ENCODE measurements at regions not wholly inside any gene's neighbourhood (a gene's known extent, or its start where the extent isn't known, plus 50 kb on each side); places are given as distances from the start of the nearest gene placed in this dataset.

DNA sequence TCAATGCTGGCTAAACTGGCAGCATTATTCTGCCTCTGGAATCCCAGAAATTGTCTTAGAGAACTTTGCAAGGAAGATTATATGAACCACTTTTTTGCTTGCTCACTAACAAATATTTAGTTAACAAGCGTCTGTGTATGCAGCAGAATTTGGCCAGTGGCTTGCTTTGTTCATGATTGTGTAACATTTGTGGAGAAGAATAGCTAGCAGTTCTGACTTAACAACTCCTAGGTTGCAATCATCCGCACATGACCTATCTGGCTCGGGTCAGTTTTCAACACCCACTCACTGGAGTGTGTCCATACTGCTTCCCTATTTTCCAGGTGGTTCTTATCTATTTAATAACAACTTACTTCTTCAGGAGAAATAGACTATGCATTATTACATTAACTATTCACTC, 98.5 kb downstream of the SNX18 start:
- no peak overlapping the region for H3K27ac ChIP-seq
- peak; percentile 79 to 81 for ATAC-seq
- no peaks in the 10 kb centered on the region for H3K4me1 ChIP-seq

DNA sequence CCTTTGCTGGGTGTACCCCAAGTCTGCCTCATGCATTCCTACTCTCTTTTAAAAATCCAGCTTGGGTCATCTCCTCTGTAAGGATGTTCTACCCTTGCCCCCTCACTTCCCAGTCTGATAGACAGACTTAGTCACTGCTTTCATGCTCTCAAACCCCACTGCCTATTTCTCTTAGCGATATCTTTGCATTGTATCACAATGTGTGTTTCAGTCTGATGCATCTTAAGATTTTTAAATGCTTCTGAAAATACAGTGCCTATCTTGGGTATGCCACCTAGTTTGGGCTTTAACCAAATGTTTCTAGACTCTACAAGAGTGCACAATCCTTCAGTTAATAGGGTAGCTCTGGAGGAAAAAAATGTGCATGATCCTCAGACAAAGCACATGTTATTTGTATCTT, 97.8 kb downstream of the SNX18 start:
- intact Hi-C loops (cut with DNase I; ENCODE audit: low total_unique reads) (no loop called here), in situ Hi-C loops (cut with MboI; ENCODE audit: low sequenced_read_pairs in 4 of 4) (no loop called here)
- Histone ChIP-seq H3K27ac (no peak overlapping the region), H3K36me3 (no peaks in the 10 kb centered on the region), H3K4me3 (no peak overlapping the region), H3K9me3 (no peaks in the 10 kb centered on the region), H3K4me1 (no peaks in the 10 kb centered on the region), H3K27me3 (no peaks in the 10 kb centered on the region)
- DNase-seq (no peak), ATAC-seq (no peak)
- no peak for TF ChIP-seq POLR2A (IDR thresholded peaks at IDR 0.05)
- TF ChIP-seq, protein P1, sequence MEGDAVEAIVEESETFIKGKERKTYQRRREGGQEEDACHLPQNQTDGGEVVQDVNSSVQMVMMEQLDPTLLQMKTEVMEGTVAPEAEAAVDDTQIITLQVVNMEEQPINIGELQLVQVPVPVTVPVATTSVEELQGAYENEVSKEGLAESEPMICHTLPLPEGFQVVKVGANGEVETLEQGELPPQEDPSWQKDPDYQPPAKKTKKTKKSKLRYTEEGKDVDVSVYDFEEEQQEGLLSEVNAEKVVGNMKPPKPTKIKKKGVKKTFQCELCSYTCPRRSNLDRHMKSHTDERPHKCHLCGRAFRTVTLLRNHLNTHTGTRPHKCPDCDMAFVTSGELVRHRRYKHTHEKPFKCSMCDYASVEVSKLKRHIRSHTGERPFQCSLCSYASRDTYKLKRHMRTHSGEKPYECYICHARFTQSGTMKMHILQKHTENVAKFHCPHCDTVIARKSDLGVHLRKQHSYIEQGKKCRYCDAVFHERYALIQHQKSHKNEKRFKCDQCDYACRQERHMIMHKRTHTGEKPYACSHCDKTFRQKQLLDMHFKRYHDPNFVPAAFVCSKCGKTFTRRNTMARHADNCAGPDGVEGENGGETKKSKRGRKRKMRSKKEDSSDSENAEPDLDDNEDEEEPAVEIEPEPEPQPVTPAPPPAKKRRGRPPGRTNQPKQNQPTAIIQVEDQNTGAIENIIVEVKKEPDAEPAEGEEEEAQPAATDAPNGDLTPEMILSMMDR (IDR thresholded peaks at IDR 0.05 in 4 of 5, conservative IDR thresholded peaks at IDR 0.05 in 1 of 5), result no peak

More for the DNA sequence above, 98.5 kb downstream of the SNX18 start:
- in situ Hi-C loops (cut with MboI; ENCODE audit: low sequenced_read_pairs in 4 of 4), result no loop called here
- Histone ChIP-seq H3K36me3 (no peaks in the 10 kb centered on the region), H3K27me3 (no peaks in the 10 kb centered on the region), H3K9me3 (no peaks in the 10 kb centered on the region), H3K4me3 (no peak overlapping the region)
- intact Hi-C loops (cut with DNase I; ENCODE audit: low total_unique reads), result no loop called here
- DNase-seq, result peak; percentile 36
- TF ChIP-seq, protein P1 (IDR thresholded peaks at IDR 0.05 in 4 of 5, conservative IDR thresholded peaks at IDR 0.05 in 1 of 5), result no peak
- no peak for TF ChIP-seq POLR2A (IDR thresholded peaks at IDR 0.05)

DNA sequence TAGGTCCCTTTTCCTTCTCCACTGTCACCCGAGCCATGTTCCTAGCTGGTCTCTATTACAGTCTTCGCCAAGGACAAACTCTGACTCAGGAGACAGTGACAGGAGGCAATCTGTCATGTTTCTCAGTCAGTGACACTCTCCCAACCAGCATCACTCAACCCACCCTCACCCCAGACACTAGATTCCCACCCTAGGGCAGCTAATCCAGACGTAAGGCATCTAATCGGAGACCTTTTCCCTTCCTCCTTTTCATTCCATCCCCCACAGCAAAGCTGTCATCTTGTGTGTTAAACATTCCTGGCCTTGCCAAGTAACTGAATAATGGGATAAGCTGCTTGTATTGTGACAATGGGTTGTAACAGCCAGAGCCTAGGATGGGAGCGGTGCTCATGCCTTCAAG, 95.2 kb downstream of the SNX18 start:
- DNase-seq (no peak), ATAC-seq (no peak)
- no peak overlapping the region for H3K27ac ChIP-seq
- no peaks in the 10 kb centered on the region for H3K9me3 ChIP-seq
- H3K36me3 ChIP-seq, result no peaks in the 10 kb centered on the region
- no peak for TF ChIP-seq POLR2A (IDR thresholded peaks at IDR 0.05)
- TF ChIP-seq, protein P1 (IDR thresholded peaks at IDR 0.05 in 4 of 5, conservative IDR thresholded peaks at IDR 0.05 in 1 of 5), result no peak
- intact Hi-C loops (cut with DNase I; ENCODE audit: low total_unique reads) (no loop called here), in situ Hi-C loops (cut with MboI; ENCODE audit: low sequenced_read_pairs in 4 of 4) (no loop called here)
- no peak overlapping the region for H3K4me3 ChIP-seq
- H3K4me1 ChIP-seq, result no peaks in the 10 kb centered on the region
- H3K27me3 ChIP-seq, result no peaks in the 10 kb centered on the region

DNA sequence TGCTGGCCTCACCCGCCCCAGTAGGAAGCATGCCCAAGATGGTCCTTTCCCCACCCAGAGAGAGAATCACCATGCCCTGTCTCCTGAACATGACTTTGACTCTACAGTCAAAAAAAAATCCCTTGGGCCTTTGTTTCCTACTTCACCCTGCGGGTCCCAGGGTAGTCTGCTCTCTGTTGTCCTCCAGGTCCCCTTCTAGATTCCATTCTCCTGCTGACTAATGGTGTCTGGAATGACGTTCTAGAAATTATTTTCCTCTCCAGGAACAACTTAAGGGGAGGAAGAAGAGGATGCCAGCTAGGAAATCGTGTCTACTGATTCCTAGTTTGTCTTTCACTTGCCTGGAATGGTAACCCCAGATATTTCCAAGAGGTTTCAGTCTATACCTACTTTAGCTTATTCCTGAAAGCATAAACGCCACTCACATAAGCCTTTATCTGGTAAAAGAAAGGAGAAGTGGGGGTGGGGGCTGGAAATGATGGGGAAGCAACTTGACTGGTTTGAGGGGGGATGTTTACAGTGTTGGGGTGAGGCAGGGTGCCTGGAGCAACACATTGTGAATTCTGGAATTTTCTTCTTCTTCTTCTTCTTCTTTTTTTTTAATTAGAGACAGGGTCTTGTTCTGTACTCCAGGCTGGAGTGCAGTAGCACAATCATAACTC, 93.9 kb downstream of the SNX18 start:
- Histone ChIP-seq H3K4me1 (no peaks in the 10 kb centered on the region), H3K4me3 (no peak overlapping the region), H3K36me3 (no peaks in the 10 kb centered on the region), H3K27ac (no peak overlapping the region), H3K27me3 (no peaks in the 10 kb centered on the region), H3K9me3 (no peaks in the 10 kb centered on the region)
- no peak for DNase-seq
- TF ChIP-seq POLR2A (IDR thresholded peaks at IDR 0.05), result no peak
- TF ChIP-seq, protein P1 (IDR thresholded peaks at IDR 0.05 in 4 of 5, conservative IDR thresholded peaks at IDR 0.05 in 1 of 5), result no peak
- in situ Hi-C loops (cut with MboI; ENCODE audit: low sequenced_read_pairs in 4 of 4), result no loop called here
- no peak for ATAC-seq
- intact Hi-C loops (cut with DNase I; ENCODE audit: low total_unique reads), result no loop called here
